Activated naive CD4-positive, alpha-beta T cell treated with anti-CD3 and anti-CD28 coated beads, Interleukin-2, amount 10 ng/mL, durations not matched to agents 7 days and 5 days (primary cell): ENCODE measurements at regions not wholly inside any gene's neighbourhood (a gene's known extent, or its start where the extent isn't known, plus 50 kb on each side); places are given as distances from the start of the nearest gene placed in this dataset.

Source experiments
- CTCF ChIA-PET: fragments of 350-600 bp; sonication (Branson Sonifier 250); formaldehyde crosslinking; loops from one replicate; lab custom pipeline; 2021; ENCODE audit warnings: antibody characterized with exemption; lab: Charles Lee
- DNase-seq: peaks from one replicate; pipeline ENCODE4 v3.0.0-alpha.2; 2020
- H3K27ac Mint-ChIP-seq: one replicate; pipeline ENCODE4 v1.8.0; 2021; ENCODE audit warnings: mild to moderate bottlenecking, moderate library complexity, mixed read lengths
- H3K27me3 Mint-ChIP-seq: one replicate; pipeline ENCODE4 v1.8.0; 2021; ENCODE audit warnings: mild to moderate bottlenecking, mixed read lengths
- H3K36me3 Mint-ChIP-seq: one replicate; pipeline ENCODE4 v1.8.0; 2021; ENCODE audit warnings: mixed read lengths
- H3K4me1 Mint-ChIP-seq: one replicate; pipeline ENCODE4 v1.8.0; 2021; ENCODE audit warnings: mixed read lengths
- H3K4me3 Mint-ChIP-seq: one replicate; pipeline ENCODE4 v1.8.0; 2021; ENCODE audit warnings: mild to moderate bottlenecking, moderate library complexity, mixed read lengths
- H3K9me3 Mint-ChIP-seq: one replicate; pipeline ENCODE4 v1.8.0; 2021; ENCODE audit warnings: mixed read lengths

GRCh38 chr20:12413116-12413515, 495.4 kb downstream of the BTBD3 start:
- no peak overlapping the region for H3K27ac Mint-ChIP-seq
- DNase-seq = no peak
- no peaks in the 10 kb centered on the region for H3K27me3 Mint-ChIP-seq
- no peaks in the 10 kb centered on the region for H3K4me1 Mint-ChIP-seq
- no peak overlapping the region for H3K4me3 Mint-ChIP-seq
- no peaks in the 10 kb centered on the region for H3K36me3 Mint-ChIP-seq
- H3K9me3 Mint-ChIP-seq = peaks cover 23% of the 10 kb centered on the region
- CTCF ChIA-PET = no interaction called here

GRCh38 chr20:12414446-12415274, 497.0 kb downstream of the BTBD3 start:
- no peaks in the 10 kb centered on the region for H3K4me1 Mint-ChIP-seq
- no peaks in the 10 kb centered on the region for H3K27me3 Mint-ChIP-seq
- no peaks in the 10 kb centered on the region for H3K36me3 Mint-ChIP-seq
- H3K4me3 Mint-ChIP-seq = no peak overlapping the region
- CTCF ChIA-PET = no interaction called here
- H3K9me3 Mint-ChIP-seq = peaks cover 22% of the 10 kb centered on the region
- H3K27ac Mint-ChIP-seq = no peak overlapping the region
- no peak for DNase-seq

GRCh38 chr20:12416281-12416680, 498.6 kb downstream of the BTBD3 start:
- CTCF ChIA-PET = no interaction called here
- no peak for DNase-seq
- Mint-ChIP-seq H3K36me3 (no peaks in the 10 kb centered on the region), H3K27ac (no peak overlapping the region), H3K4me3 (no peak overlapping the region), H3K27me3 (no peaks in the 10 kb centered on the region), H3K4me1 (no peaks in the 10 kb centered on the region), H3K9me3 (peaks cover 23% of the 10 kb centered on the region)

GRCh38 chr20:12433724-12434123, 516.0 kb downstream of the BTBD3 start:
- H3K4me3 Mint-ChIP-seq = no peak overlapping the region
- H3K27ac Mint-ChIP-seq = no peak overlapping the region
- DNase-seq = no peak
- H3K9me3 Mint-ChIP-seq = peaks cover 10% of the 10 kb centered on the region
- H3K36me3 Mint-ChIP-seq = no peaks in the 10 kb centered on the region
- CTCF ChIA-PET = no interaction called here
- H3K27me3 Mint-ChIP-seq = no peaks in the 10 kb centered on the region
- no peaks in the 10 kb centered on the region for H3K4me1 Mint-ChIP-seq

GRCh38 chr20:12434672-12435071, 517.0 kb downstream of the BTBD3 start:
- Mint-ChIP-seq H3K36me3 (no peaks in the 10 kb centered on the region), H3K27ac (no peak overlapping the region), H3K27me3 (no peaks in the 10 kb centered on the region), H3K4me3 (no peak overlapping the region), H3K9me3 (peaks cover 15% of the 10 kb centered on the region), H3K4me1 (no peaks in the 10 kb centered on the region)
- CTCF ChIA-PET = no interaction called here
- DNase-seq = no peak

- no peaks in the 10 kb centered on the region for H3K36me3 Mint-ChIP-seq
- DNase-seq = no peak
- no peaks in the 10 kb centered on the region for H3K27me3 Mint-ChIP-seq
- H3K27ac Mint-ChIP-seq = no peak overlapping the region
- CTCF ChIA-PET = no interaction called here
- peaks cover 15% of the 10 kb centered on the region for H3K9me3 Mint-ChIP-seq
- H3K4me1 Mint-ChIP-seq = no peaks in the 10 kb centered on the region
- H3K4me3 Mint-ChIP-seq = no peak overlapping the region
Measured at GRCh38 chr20:12435268-12435667, 517.6 kb downstream of the BTBD3 start.

GRCh38 chr20:12453711-12454110, 536.0 kb downstream of the BTBD3 start:
- CTCF ChIA-PET = no interaction called here
- Mint-ChIP-seq H3K4me3 (no peak overlapping the region), H3K27me3 (no peaks in the 10 kb centered on the region), H3K36me3 (peaks cover 6% of the 10 kb centered on the region), H3K4me1 (no peaks in the 10 kb centered on the region), H3K27ac (no peak overlapping the region), H3K9me3 (peaks cover 16% of the 10 kb centered on the region)
- no peak for DNase-seq

- CTCF ChIA-PET = no interaction called here
- no peak for DNase-seq
Measured at GRCh38 chr20:12455148-12455547, 537.5 kb downstream of the BTBD3 start.

GRCh38 chr20:12458241-12458640, 540.5 kb downstream of the BTBD3 start:
- H3K27me3 Mint-ChIP-seq = no peaks in the 10 kb centered on the region
- no peak overlapping the region for H3K27ac Mint-ChIP-seq
- no peak for DNase-seq
- no peaks in the 10 kb centered on the region for H3K36me3 Mint-ChIP-seq
- H3K4me1 Mint-ChIP-seq = no peaks in the 10 kb centered on the region
- H3K4me3 Mint-ChIP-seq = no peak overlapping the region
- CTCF ChIA-PET = no interaction called here
- H3K9me3 Mint-ChIP-seq = peaks cover 4% of the 10 kb centered on the region

More at GRCh38 chr20:12455148-12455547, 537.5 kb downstream of the BTBD3 start:
- H3K4me1 Mint-ChIP-seq = no peaks in the 10 kb centered on the region
- no peak overlapping the region for H3K27ac Mint-ChIP-seq
- no peaks in the 10 kb centered on the region for H3K27me3 Mint-ChIP-seq
- no peak overlapping the region for H3K4me3 Mint-ChIP-seq
- H3K9me3 Mint-ChIP-seq = peaks cover 7% of the 10 kb centered on the region
- no peaks in the 10 kb centered on the region for H3K36me3 Mint-ChIP-seq

GRCh38 chr20:12464036-12464435, 544.7 kb upstream of the SPTLC3 start:
- no peak for DNase-seq
- H3K4me1 Mint-ChIP-seq = no peaks in the 10 kb centered on the region
- no peaks in the 10 kb centered on the region for H3K36me3 Mint-ChIP-seq
- no peaks in the 10 kb centered on the region for H3K27me3 Mint-ChIP-seq
- peaks cover 10% of the 10 kb centered on the region for H3K9me3 Mint-ChIP-seq
- no peak overlapping the region for H3K27ac Mint-ChIP-seq
- CTCF ChIA-PET = no interaction called here
- H3K4me3 Mint-ChIP-seq = no peak overlapping the region

- Mint-ChIP-seq H3K4me3 (no peak overlapping the region), H3K9me3 (peaks cover 20% of the 10 kb centered on the region), H3K27me3 (no peaks in the 10 kb centered on the region), H3K36me3 (no peaks in the 10 kb centered on the region), H3K4me1 (no peaks in the 10 kb centered on the region), H3K27ac (no peak overlapping the region)
- no peak for DNase-seq
- CTCF ChIA-PET = no interaction called here
Measured at GRCh38 chr20:12466915-12467314, 541.9 kb upstream of the SPTLC3 start.

GRCh38 chr20:12467758-12468157, 541.0 kb upstream of the SPTLC3 start:
- Mint-ChIP-seq H3K27ac (no peak overlapping the region), H3K4me3 (no peak overlapping the region), H3K36me3 (no peaks in the 10 kb centered on the region), H3K27me3 (no peaks in the 10 kb centered on the region), H3K4me1 (no peaks in the 10 kb centered on the region), H3K9me3 (peaks cover 20% of the 10 kb centered on the region)
- DNase-seq = no peak
- CTCF ChIA-PET = no interaction called here

- Mint-ChIP-seq H3K27me3 (no peaks in the 10 kb centered on the region), H3K4me1 (no peaks in the 10 kb centered on the region), H3K4me3 (no peak overlapping the region), H3K36me3 (no peaks in the 10 kb centered on the region), H3K9me3 (peaks cover 14% of the 10 kb centered on the region), H3K27ac (no peak overlapping the region)
- CTCF ChIA-PET = no interaction called here
- DNase-seq = no peak
Measured at GRCh38 chr20:12482661-12483060, 526.1 kb upstream of the SPTLC3 start.

GRCh38 chr20:12502443-12502842, 506.3 kb upstream of the SPTLC3 start:
- Mint-ChIP-seq H3K27ac (no peak overlapping the region), H3K9me3 (peaks cover 14% of the 10 kb centered on the region), H3K4me3 (no peak overlapping the region), H3K27me3 (no peaks in the 10 kb centered on the region), H3K36me3 (no peaks in the 10 kb centered on the region), H3K4me1 (no peaks in the 10 kb centered on the region)
- CTCF ChIA-PET = no interaction called here
- no peak for DNase-seq

- Mint-ChIP-seq H3K4me3 (no peak overlapping the region), H3K27me3 (no peaks in the 10 kb centered on the region), H3K27ac (no peak overlapping the region), H3K9me3 (peaks cover 13% of the 10 kb centered on the region), H3K4me1 (no peaks in the 10 kb centered on the region), H3K36me3 (no peaks in the 10 kb centered on the region)
- CTCF ChIA-PET = no interaction called here
- no peak for DNase-seq
Measured at GRCh38 chr20:12504779-12505178, 504.0 kb upstream of the SPTLC3 start.
